ENCODE measurements at regions not wholly inside any gene's neighbourhood (a gene's known extent, or its start where the extent isn't known, plus 50 kb on each side); places are given as distances from the start of the nearest gene placed in this dataset.
A peak's percentile ranks its signal among the peaks of the same experiment; 100 is the strongest.
"Not testable (repeated sequence)": the region's sequence is repeated elsewhere in the genome, so short reads cannot be mapped to it uniquely, and the experiment has no call there.

GRCh38 chr4:79831119-79831528, 241.9 kb downstream of the ANTXR2 start:
- no peak for DNase-seq (ENCODE audit: low read depth)
- TF ChIP-seq CTCF (IDR thresholded peaks at IDR 0.05; ENCODE audit: low read depth, low read length, missing control alignments), result no peak
- in situ Hi-C loops (cut with HindIII; ENCODE audit: low sequenced_read_pairs), result no loop called here
- no peak overlapping the region for H3K4me3 ChIP-seq (ENCODE audit: low read depth, low read length)

- no peak overlapping the region for H3K4me3 ChIP-seq (ENCODE audit: low read depth, low read length)
- in situ Hi-C loops (cut with HindIII; ENCODE audit: low sequenced_read_pairs), result no loop called here
- no peak for DNase-seq (ENCODE audit: low read depth)
- no peak for TF ChIP-seq CTCF (IDR thresholded peaks at IDR 0.05; ENCODE audit: low read depth, low read length, missing control alignments)
These were observed 245.7 kb downstream of the ANTXR2 start for GRCh38 chr4:79827283-79827682.

GRCh38 chr4:79823148-79823763, 249.8 kb downstream of the ANTXR2 start:
- no peak for TF ChIP-seq CTCF (IDR thresholded peaks at IDR 0.05; ENCODE audit: low read depth, low read length, missing control alignments)
- DNase-seq (ENCODE audit: low read depth), result peak; percentile 31
- no peak overlapping the region for H3K4me3 ChIP-seq (ENCODE audit: low read depth, low read length)
- in situ Hi-C loops (cut with HindIII; ENCODE audit: low sequenced_read_pairs), result no loop called here

GRCh38 chr4:79820427-79820826, 252.6 kb downstream of the ANTXR2 start:
- DNase-seq (ENCODE audit: low read depth), result no peak
- no peak overlapping the region for H3K4me3 ChIP-seq (ENCODE audit: low read depth, low read length)
- no peak for TF ChIP-seq CTCF (IDR thresholded peaks at IDR 0.05; ENCODE audit: low read depth, low read length, missing control alignments)
- in situ Hi-C loops (cut with HindIII; ENCODE audit: low sequenced_read_pairs), result no loop called here

- H3K4me3 ChIP-seq (ENCODE audit: low read depth, low read length); DNase-seq (ENCODE audit: low read depth); in situ Hi-C loops (cut with HindIII; ENCODE audit: low sequenced_read_pairs): not testable (repeated sequence)
These were observed 265.1 kb downstream of the ANTXR2 start for GRCh38 chr4:79807933-79808332.

- TF ChIP-seq CTCF (IDR thresholded peaks at IDR 0.05; ENCODE audit: low read depth, low read length, missing control alignments), result no peak
- H3K4me3 ChIP-seq (ENCODE audit: low read depth, low read length), result no peak overlapping the region
- in situ Hi-C loops (cut with HindIII; ENCODE audit: low sequenced_read_pairs), result no loop called here
- DNase-seq (ENCODE audit: low read depth), result no peak
These were observed 275.0 kb downstream of the ANTXR2 start for GRCh38 chr4:79798047-79798446.

GRCh38 chr4:79796948-79797347, 276.1 kb downstream of the ANTXR2 start:
- in situ Hi-C loops (cut with HindIII; ENCODE audit: low sequenced_read_pairs), result no loop called here
- DNase-seq (ENCODE audit: low read depth), result no peak
- no peak overlapping the region for H3K4me3 ChIP-seq (ENCODE audit: low read depth, low read length)
- no peak for TF ChIP-seq CTCF (IDR thresholded peaks at IDR 0.05; ENCODE audit: low read depth, low read length, missing control alignments)

All from astrocyte of the cerebellum (primary cell).